Common myeloid progenitor, CD34-positive (primary cell): ENCODE measurements at regions not wholly inside any gene's neighbourhood (a gene's known extent, or its start where the extent isn't known, plus 50 kb on each side); places are given as distances from the start of the nearest gene placed in this dataset.

Experiments used
- CTCF ChIA-PET: fragments of 350-600 bp; sonication (Branson Sonifier 250); formaldehyde crosslinking; loops from one replicate; lab custom pipeline; 2021; ENCODE audit warnings: antibody characterized with exemption; lab: Charles Lee
- POLR2A ChIA-PET: fragments of 350-600 bp; sonication (Branson Sonifier 250); formaldehyde crosslinking; loops from one replicate; lab custom pipeline; 2021; ENCODE audit warnings: antibody characterized with exemption; lab: Charles Lee
- DNase-seq, 3 donors: peaks; one replicate each; pipeline versions ENCODE4 v3.0.0 to v3.0.0-alpha.2; 2013
- H3K27ac ChIP-seq, 2 experiments: 1 replicate in 1 of 2; 2 replicates in 1 of 2; pipeline ENCODE4 v1.7.0; 2013; ENCODE audit warnings: inconsistent platforms in 2 of 2, low read length in 2 of 2, mild to moderate bottlenecking in 2 of 2, low read depth in 1 of 2, moderate library complexity in 1 of 2; ENCODE audit not compliant: severe bottlenecking in 2 of 2, insufficient read depth in 1 of 2, poor library complexity in 1 of 2
- H3K27me3 ChIP-seq, 5 experiments: replicated peaks in 2 of 5; 1 replicate in 3 of 5; 2 replicates in 2 of 5; pipeline versions ENCODE4 v1.6.1 to v1.7.0; 2013; ENCODE audit warnings: low read length in 4 of 5, mild to moderate bottlenecking in 2 of 5, moderate library complexity in 2 of 5, inconsistent platforms in 1 of 5; ENCODE audit not compliant: insufficient read depth in 5 of 5, control insufficient read depth in 4 of 5
- H3K36me3 ChIP-seq, 4 experiments: 1 replicate in 2 of 4; 2 replicates in 2 of 4; pipeline versions ENCODE4 v1.6.1 to v1.7.0; 2013; ENCODE audit warnings: low read length in 3 of 4, control low read depth in 1 of 4, mild to moderate bottlenecking in 1 of 4; ENCODE audit not compliant: control insufficient read depth in 4 of 4, insufficient read depth in 4 of 4
- H3K4me1 ChIP-seq, 4 experiments: 1 replicate in 3 of 4; 2 replicates in 1 of 4; pipeline versions ENCODE4 v1.6.1 to v1.7.1; 2013; ENCODE audit warnings: low read length in 3 of 4, mild to moderate bottlenecking in 3 of 4, control low read depth in 1 of 4, inconsistent platforms in 1 of 4, moderate library complexity in 1 of 4; ENCODE audit not compliant: control insufficient read depth in 4 of 4, insufficient read depth in 4 of 4; ENCODE audit errors: control extremely low read depth in 1 of 4
- H3K4me3 ChIP-seq, 7 experiments: 1 replicate in 4 of 7; 2 replicates in 3 of 7; pipeline versions ENCODE4 v1.5.1 to v1.7.0; 2013; ENCODE audit warnings: mild to moderate bottlenecking in 7 of 7, low read length in 6 of 7, moderate library complexity in 6 of 7, inconsistent platforms in 2 of 7, low read depth in 2 of 7, control low read depth in 1 of 7; ENCODE audit not compliant: insufficient read depth in 4 of 7, control insufficient read depth in 1 of 7; ENCODE audit errors: extremely low read depth in 1 of 7
- H3K9me3 ChIP-seq, 5 experiments: 1 replicate in 4 of 5; 2 replicates in 1 of 5; pipeline versions ENCODE4 v1.6.1 to v1.7.1; 2013; ENCODE audit warnings: low read length in 4 of 5, mild to moderate bottlenecking in 2 of 5, inconsistent platforms in 1 of 5, low read depth in 1 of 5, moderate library complexity in 1 of 5; ENCODE audit not compliant: control insufficient read depth in 4 of 5, insufficient read depth in 2 of 5; ENCODE audit errors: control extremely low read depth in 1 of 5
- WGBS: methylation state at CpG from one replicate; pipeline ENCODE4 v1.1.5; 2013; ENCODE audit not compliant: insufficient coverage; 5-methylcytosine and 5-hydroxymethylcytosine counted together

GRCh38 chr14:76962303-76962660 is 66.2 kb downstream of the IRF2BPL start:
- Histone ChIP-seq H3K27me3 (no peaks in the 10 kb centered on the region), H3K9me3 (no peaks in the 10 kb centered on the region), H3K4me1 (peaks cover 5 to 61% (median 41%) of the 10 kb centered on the region in 4 experiments), H3K36me3 (no peaks in the 10 kb centered on the region), H3K27ac (peak overlapping the region in 1 of 2 experiments; percentile 54), H3K4me3 (peak overlapping the region in 6 of 7 experiments; percentile 38 to 72 (median 62))
- no peak for DNase-seq
- CTCF ChIA-PET = interaction anchor here (0.8 to 3.6 kb wide), 34 partner anchors 9 to 108 kb away, joined by 3 to 17 read pairs (median 5); no protein-coding TSS in a partner anchor
- POLR2A ChIA-PET = interaction anchor here (0.6 to 1.5 kb wide), 8 partner anchors 11 to 105 kb away, joined by 3 to 5 read pairs (median 3); partner anchors contain the start of gene IRF2BPL
- no CpG with 5 or more reads among the region's 1 CpG for WGBS

- ChIA-PET POLR2A (interaction anchor here (0.6 to 1.5 kb wide), 8 partner anchors 12 to 106 kb away, joined by 3 to 5 read pairs (median 3); partner anchors contain the start of gene IRF2BPL), CTCF (interaction anchor here (0.8 to 3.6 kb wide), 34 partner anchors 9 to 103 kb away, joined by 3 to 17 read pairs (median 5); partner anchors contain the start of gene IRF2BPL)
- Histone ChIP-seq H3K4me3 (peak overlapping the region in 6 of 7 experiments; percentile 38 to 72 (median 62)), H3K36me3 (no peaks in the 10 kb centered on the region), H3K4me1 (peaks cover 5 to 66% (median 46%) of the 10 kb centered on the region in 4 experiments), H3K9me3 (no peaks in the 10 kb centered on the region), H3K27ac (peak overlapping the region in 1 of 2 experiments; percentile 54), H3K27me3 (no peaks in the 10 kb centered on the region)
- peak; percentile 98 to 100 (median 100) for DNase-seq
- under 1% methylated on average over 23 of the region's 24 CpGs for WGBS
Measured at GRCh38 chr14:76961631-76962302, 66.7 kb downstream of the IRF2BPL start.

DNA sequence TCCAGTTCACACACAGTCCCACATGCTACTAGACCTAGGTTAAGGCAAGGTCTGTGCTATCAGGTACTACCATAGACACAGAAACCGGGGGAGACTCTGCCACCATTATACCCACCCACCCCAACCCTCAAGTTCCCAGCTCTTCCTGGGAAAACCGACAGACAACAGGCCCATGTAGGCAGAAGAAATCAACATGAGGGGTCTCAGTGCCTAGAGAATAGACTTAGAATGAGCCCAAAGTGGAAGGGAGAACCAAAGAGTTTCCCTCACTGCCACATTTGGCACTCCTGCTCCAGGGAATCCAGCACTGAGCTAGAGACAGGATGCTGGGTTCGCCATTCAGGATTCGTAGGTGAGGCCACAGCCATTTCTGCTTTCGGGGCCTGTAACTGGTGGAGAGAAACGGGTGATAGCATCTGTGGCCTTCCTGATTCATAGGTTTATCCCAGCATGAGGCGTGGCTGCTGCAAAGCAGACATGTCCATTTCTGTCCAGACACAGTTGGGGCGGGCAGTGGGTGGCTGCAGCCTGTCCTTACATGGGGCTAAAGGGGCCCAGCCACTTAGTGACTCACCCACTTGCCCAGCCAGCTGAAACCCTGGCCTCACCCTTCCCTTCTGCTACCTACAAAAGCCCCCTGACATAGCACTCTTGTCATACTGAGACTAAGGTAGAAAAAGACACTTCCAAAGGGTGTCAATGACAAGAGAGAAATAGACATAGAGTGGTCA is 69.4 kb downstream of the IRF2BPL start:
- Histone ChIP-seq H3K27ac (no peak overlapping the region), H3K4me3 (no peak overlapping the region)
- POLR2A ChIA-PET = no interaction called here

DNA sequence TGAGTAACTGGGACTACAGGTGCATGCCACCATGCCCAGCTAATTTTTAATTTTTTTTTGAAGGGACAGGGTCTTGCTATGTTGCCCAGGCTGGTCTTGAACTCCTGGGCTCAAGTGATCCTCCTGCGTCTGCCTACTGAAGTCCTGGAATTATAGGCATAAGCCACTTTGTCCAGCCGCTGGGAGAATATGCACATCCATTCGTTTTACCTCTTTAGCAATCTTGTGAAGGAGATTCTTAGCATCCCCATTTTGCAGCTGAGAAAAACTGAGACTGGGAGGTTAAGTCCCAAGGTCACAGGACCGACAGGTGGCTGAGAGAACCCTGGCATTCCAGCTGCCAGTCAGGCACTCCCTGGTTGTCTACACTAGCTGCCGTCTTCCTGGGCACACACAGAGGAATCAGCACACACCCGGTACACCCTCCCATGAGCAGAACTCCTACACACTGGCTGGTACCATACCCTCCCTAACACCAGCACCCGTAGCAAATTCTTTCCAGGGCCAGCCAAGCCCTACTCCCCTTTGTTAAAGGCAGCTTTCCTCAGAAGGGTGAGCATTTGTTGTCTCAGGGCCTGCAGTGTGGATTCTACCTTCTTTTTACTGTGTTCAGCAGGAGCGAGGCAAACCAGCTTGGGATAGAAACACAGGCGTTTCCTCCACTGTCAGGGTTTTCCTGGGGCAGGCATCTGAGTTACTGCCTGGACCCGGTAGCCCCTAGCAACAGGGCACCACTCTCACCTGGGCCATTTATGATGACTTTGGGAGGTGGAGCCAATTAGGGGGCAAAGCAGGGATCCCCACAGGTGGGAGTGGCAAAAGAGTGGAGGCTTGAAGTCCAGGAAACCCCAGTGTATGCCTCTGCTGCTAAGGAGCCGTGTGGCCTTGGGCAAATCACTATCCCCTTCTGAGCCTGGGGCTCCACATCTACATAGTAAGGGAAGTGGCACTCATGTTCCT is 70.2 kb downstream of the IRF2BPL start:
- CTCF ChIA-PET = interaction anchor here (0.9 to 2.7 kb wide), 12 partner anchors 11 to 112 kb away, joined by 3 to 12 read pairs (median 3); no protein-coding TSS in a partner anchor
- Histone ChIP-seq H3K9me3 (no peaks in the 10 kb centered on the region), H3K4me1 (peaks cover 7 to 84% (median 70%) of the 10 kb centered on the region in 4 experiments), H3K27ac (no peak overlapping the region), H3K36me3 (no peaks in the 10 kb centered on the region), H3K4me3 (no peak overlapping the region), H3K27me3 (no peaks in the 10 kb centered on the region)
- POLR2A ChIA-PET = interaction anchor here (1.3 kb wide), 1 partner anchor 19 kb away, joined by 4 read pairs; no protein-coding TSS in a partner anchor
- no peak for DNase-seq
- WGBS = 77% methylated on average over 8 of the region's 11 CpGs

More for the DNA sequence above, 69.4 kb downstream of the IRF2BPL start:
- no peaks in the 10 kb centered on the region for H3K27me3 ChIP-seq
- H3K4me1 ChIP-seq = peaks cover 7 to 78% (median 63%) of the 10 kb centered on the region in 4 experiments
- H3K36me3 ChIP-seq = no peaks in the 10 kb centered on the region
- no peaks in the 10 kb centered on the region for H3K9me3 ChIP-seq
- CTCF ChIA-PET = interaction anchor here (0.6 to 1.9 kb wide), 8 partner anchors 11 to 95 kb away, joined by 3 to 10 read pairs (median 3); no protein-coding TSS in a partner anchor
- WGBS = 80% methylated on average over 6 of the region's 8 CpGs
- peak in 1 of 3 donors; percentile 40 for DNase-seq

- Histone ChIP-seq H3K4me3 (peak overlapping the region in 2 of 7 experiments; percentile 59 to 72), H3K36me3 (no peaks in the 10 kb centered on the region)
Measured at GRCh38 chr14:76957224-76957891, 71.2 kb downstream of the IRF2BPL start.

More at GRCh38 chr14:76957224-76957891, 71.2 kb downstream of the IRF2BPL start:
- CTCF ChIA-PET = interaction anchor here (0.6 to 2.7 kb wide), 11 partner anchors 10 to 116 kb away, joined by 3 to 12 read pairs (median 4); no protein-coding TSS in a partner anchor
- H3K27me3 ChIP-seq = no peaks in the 10 kb centered on the region
- DNase-seq = peak in 1 of 3 donors; percentile 50
- peaks cover 5 to 83% (median 67%) of the 10 kb centered on the region in 4 experiments for H3K4me1 ChIP-seq
- H3K9me3 ChIP-seq = no peaks in the 10 kb centered on the region
- POLR2A ChIA-PET = interaction anchor here (1.3 kb wide), 1 partner anchor 20 kb away, joined by 4 read pairs; no protein-coding TSS in a partner anchor
- WGBS = 0% methylated on average over 3 of the region's 4 CpGs
- H3K27ac ChIP-seq = peak overlapping the region in 1 of 2 experiments; percentile 70
